Loucy (cell line): ENCODE measurements at regions not wholly inside any gene's neighbourhood (a gene's known extent, or its start where the extent isn't known, plus 50 kb on each side); places are given as distances from the start of the nearest gene placed in this dataset.
A peak's percentile ranks its signal among the peaks of the same experiment; 100 is the strongest.

ENCODE experiments used
- H2AFZ ChIP-seq: fragments of 200-600 bp; sonication (generic); 2 replicates; pipeline ENCODE4 v1.6.0; 2016; ENCODE audit warnings: antibody characterized with exemption, mild to moderate bottlenecking, low read length, moderate library complexity
- H3F3A ChIP-seq: fragments of 200-600 bp; 2 replicates; pipeline ENCODE4 v1.6.0; 2016; ENCODE audit warnings: antibody characterized with exemption, low read depth, mild to moderate bottlenecking
- H3K27me3 ChIP-seq: fragments of 200-600 bp; sonication (generic); 2 replicates; pipeline ENCODE4 v1.6.1; 2014; ENCODE audit warnings: low read length, mild to moderate bottlenecking; ENCODE audit not compliant: insufficient read depth, poor library complexity, severe bottlenecking
- H3K36me3 ChIP-seq: fragments of 200-600 bp; sonication (generic); 2 replicates; pipeline ENCODE4 v1.6.1; 2016; ENCODE audit warnings: low read length; ENCODE audit not compliant: insufficient read depth
- H3K4me1 ChIP-seq: fragments of 200-600 bp; sonication (generic); 2 replicates; pipeline ENCODE4 v1.5.1; 2014; ENCODE audit warnings: low read length, mild to moderate bottlenecking; ENCODE audit not compliant: insufficient read depth, poor library complexity, severe bottlenecking
- H3K4me2 ChIP-seq: fragments of 200-600 bp; sonication (generic); 2 replicates; pipeline ENCODE4 v1.6.0; 2014; ENCODE audit warnings: antibody characterized with exemption, low read length, low read depth, mild to moderate bottlenecking; ENCODE audit not compliant: poor library complexity, severe bottlenecking
- H3K4me3 ChIP-seq: fragments of 200-600 bp; sonication (generic); 2 replicates; pipeline ENCODE4 v1.5.1; 2014; ENCODE audit warnings: low read length, mild to moderate bottlenecking, mixed read lengths; ENCODE audit not compliant: poor library complexity, severe bottlenecking
- H3K79me2 ChIP-seq: fragments of 200-600 bp; sonication (generic); 2 replicates; pipeline ENCODE4 v1.6.1; 2014; ENCODE audit warnings: low read length; ENCODE audit not compliant: insufficient read depth
- H3K9ac ChIP-seq: fragments of 200-600 bp; sonication (generic); 2 replicates; pipeline ENCODE4 v1.6.0; 2014; ENCODE audit warnings: mild to moderate bottlenecking, low read depth, low read length, moderate library complexity; ENCODE audit not compliant: poor library complexity, severe bottlenecking
- H3K9me2 ChIP-seq: fragments of 200-600 bp; sonication (generic); replicated peaks from 2 replicates; pipeline ENCODE4 v1.6.1; 2016; ENCODE audit warnings: low read depth, low read length, mixed read lengths
- H3K9me3 ChIP-seq: fragments of 200-600 bp; sonication (generic); 2 replicates; pipeline ENCODE4 v1.6.1; 2014; ENCODE audit warnings: mild to moderate bottlenecking, antibody characterized with exemption, low read length, low read depth; ENCODE audit not compliant: insufficient read depth
- H4K20me1 ChIP-seq: fragments of 200-600 bp; sonication (generic); 2 replicates; pipeline ENCODE4 v1.6.0; 2014; ENCODE audit warnings: antibody characterized with exemption, low read length, mild to moderate bottlenecking; ENCODE audit not compliant: insufficient read depth, poor library complexity, severe bottlenecking
- CTCF ChIP-seq: fragments of 200-600 bp; sonication (generic); conservative IDR thresholded peaks from 2 replicates; pipeline ENCODE4 v1.5.1; 2014; ENCODE audit warnings: mild to moderate bottlenecking, antibody characterized with exemption, low read length
- EZH2phosphoT487 ChIP-seq: fragments of 200-600 bp; IDR thresholded peaks from 2 replicates; pipeline ENCODE4 v1.6.1; 2018; ENCODE audit warnings: antibody characterized with exemption, mild to moderate bottlenecking, moderate library complexity, borderline replicate concordance

GRCh38 chr2:121998751-121999150, 243.3 kb downstream of the TSN start:
- Histone ChIP-seq H3K9me3 (no peaks in the 10 kb centered on the region), H4K20me1 (no peaks in the 10 kb centered on the region), H3K4me3 (peak overlapping the region; percentile 32), H3K9ac (peak overlapping the region; percentile 42), H3K4me1 (peaks cover 50% of the 10 kb centered on the region), H3K79me2 (no peaks in the 10 kb centered on the region), H3K9me2 (no peaks in the 10 kb centered on the region), H3K36me3 (no peaks in the 10 kb centered on the region), H3K27me3 (no peaks in the 10 kb centered on the region), H2AFZ (no peak overlapping the region), H3K4me2 (peak overlapping the region; percentile 56), H3F3A (0 out of 2 replicates have a peak, but pooled peaks cover 5% of the 10 kb centered on the region)
- TF ChIP-seq EZH2phosphoT487 (no peak), CTCF (no peak)

- Histone ChIP-seq H3K4me1 (peaks cover 48% of the 10 kb centered on the region), H3K9me3 (no peaks in the 10 kb centered on the region), H3K9me2 (no peaks in the 10 kb centered on the region), H3K4me2 (peak overlapping the region; percentile 56), H3K27me3 (no peaks in the 10 kb centered on the region), H3K9ac (no peak overlapping the region), H2AFZ (no peak overlapping the region), H3K79me2 (no peaks in the 10 kb centered on the region), H3K36me3 (no peaks in the 10 kb centered on the region), H3K4me3 (peak overlapping the region; percentile 32), H3F3A (0 out of 2 replicates have a peak, but pooled peaks cover 5% of the 10 kb centered on the region), H4K20me1 (no peaks in the 10 kb centered on the region)
- TF ChIP-seq CTCF, result no peak
- TF ChIP-seq EZH2phosphoT487, result no peak
Observed at GRCh38 chr2:121999264-121999663, 243.8 kb downstream of the TSN start.

- H3K4me3 ChIP-seq, result no peak overlapping the region
- TF ChIP-seq EZH2phosphoT487, result no peak
- TF ChIP-seq CTCF, result no peak
- H3K27me3 ChIP-seq, result no peaks in the 10 kb centered on the region
- H3K4me2 ChIP-seq, result no peak overlapping the region
- H4K20me1 ChIP-seq, result no peaks in the 10 kb centered on the region
- H3K9me3 ChIP-seq, result no peaks in the 10 kb centered on the region
- H3K4me1 ChIP-seq, result peaks cover 39% of the 10 kb centered on the region
- no peaks in the 10 kb centered on the region for H3K36me3 ChIP-seq
- no peaks in the 10 kb centered on the region for H3K79me2 ChIP-seq
- H3F3A ChIP-seq, result 0 out of 2 replicates have a peak, but pooled peaks cover 5% of the 10 kb centered on the region
- 0 out of 2 replicates have a peak overlapping the region, but pooled peaks have one; percentile 15 for H2AFZ ChIP-seq
- no peak overlapping the region for H3K9ac ChIP-seq
- H3K9me2 ChIP-seq, result no peaks in the 10 kb centered on the region
Observed at GRCh38 chr2:122000556-122001340, 245.3 kb downstream of the TSN start.
